T47D (cell line): ENCODE measurements at regions not wholly inside any gene's neighbourhood (a gene's known extent, or its start where the extent isn't known, plus 50 kb on each side); places are given as distances from the start of the nearest gene placed in this dataset.
"Not testable (repeated sequence)": the region's sequence is repeated elsewhere in the genome, so short reads cannot be mapped to it uniquely, and the experiment has no call there.

ENCODE experiments used
- DNase-seq, 2 experiments: peaks; one replicate each; pipeline versions ENCODE4 v3.0.0 to v3.0.0-alpha.2; 2011 to 2012; ENCODE audit warnings: low read depth in 1 of 2, low spot score in 1 of 2
- JUND ChIP-seq: IDR thresholded peaks from 2 replicates; pipeline ENCODE4 v1.6.1; 2012; ENCODE audit warnings: low read depth
- in situ Hi-C: cut with HindIII; loops from 2 replicates; pipeline ENCODE4 v1.10.0; 2016; ENCODE audit warnings: low sequenced_read_pairs, low pct_unique_long_range_greater_than_20kb

- no peak for TF ChIP-seq JUND
- DNase-seq, result no peak
- in situ Hi-C loops, result no loop called here
Measured at GRCh38 chr12:128089961-128090360, 177.0 kb upstream of the TMEM132C start.

- TF ChIP-seq JUND, result no peak
- in situ Hi-C loops, result no loop called here
- no peak for DNase-seq
Measured at GRCh38 chr12:128091101-128091720, 175.8 kb upstream of the TMEM132C start.

GRCh38 chr12:128091951-128092382 lies 175.0 kb upstream of the TMEM132C start:
- no peak for TF ChIP-seq JUND
- in situ Hi-C loops, result no loop called here
- no peak for DNase-seq

GRCh38 chr12:128098730-128099129 lies 168.2 kb upstream of the TMEM132C start:
- no peak for DNase-seq
- in situ Hi-C loops, result no loop called here
- no peak for TF ChIP-seq JUND

- DNase-seq, result no peak
- in situ Hi-C loops, result no loop called here
- no peak for TF ChIP-seq JUND
Measured at GRCh38 chr12:128103152-128103551, 163.8 kb upstream of the TMEM132C start.

- DNase-seq, result no peak
- no peak for TF ChIP-seq JUND
- in situ Hi-C loops, result no loop called here
Measured at GRCh38 chr12:128109236-128109635, 157.7 kb upstream of the TMEM132C start.

- DNase-seq, result no peak
- in situ Hi-C loops, result no loop called here
- TF ChIP-seq JUND, result no peak
Measured at GRCh38 chr12:128109636-128110035, 157.3 kb upstream of the TMEM132C start.

GRCh38 chr12:128111333-128111732 lies 155.6 kb upstream of the TMEM132C start:
- in situ Hi-C loops, result no loop called here
- TF ChIP-seq JUND, result no peak
- no peak for DNase-seq

GRCh38 chr12:128111951-128112350 lies 155.0 kb upstream of the TMEM132C start:
- peak in 1 of 2 experiments; percentile 18 for DNase-seq
- in situ Hi-C loops, result no loop called here
- TF ChIP-seq JUND, result no peak

- in situ Hi-C loops, result not testable (repeated sequence)
- peak in 1 of 2 experiments; percentile 28 for DNase-seq
Measured at GRCh38 chr12:128113250-128113649, 153.7 kb upstream of the TMEM132C start.

- TF ChIP-seq JUND, result no peak
- DNase-seq, result no peak
- in situ Hi-C loops, result no loop called here
Measured at GRCh38 chr12:128114485-128114884, 152.5 kb upstream of the TMEM132C start.

- in situ Hi-C loops, result no loop called here
- DNase-seq, result no peak
Measured at GRCh38 chr12:128116537-128116936, 150.4 kb upstream of the TMEM132C start.

GRCh38 chr12:128120035-128120434 lies 146.9 kb upstream of the TMEM132C start:
- in situ Hi-C loops, result no loop called here
- no peak for TF ChIP-seq JUND
- DNase-seq, result no peak

More at GRCh38 chr12:128116537-128116936, 150.4 kb upstream of the TMEM132C start:
- TF ChIP-seq JUND, result no peak

- in situ Hi-C loops, result no loop called here
- no peak for DNase-seq
- TF ChIP-seq JUND, result no peak
Measured at GRCh38 chr12:128121424-128121823, 145.5 kb upstream of the TMEM132C start.

- no peak for TF ChIP-seq JUND
- DNase-seq, result no peak
- in situ Hi-C loops, result no loop called here
Measured at GRCh38 chr12:128123096-128123495, 143.9 kb upstream of the TMEM132C start.
